Right forelimb (tissue), 1 donor: ENCODE measurements at regions not wholly inside any gene's neighbourhood (a gene's known extent, or its start where the extent isn't known, plus 50 kb on each side); places are given as distances from the start of the nearest gene placed in this dataset.
"Not testable (repeated sequence)": the region's sequence is repeated elsewhere in the genome, so short reads cannot be mapped to it uniquely, and the experiment has no call there.

Experiments
- DNase-seq: peaks from one replicate; pipeline ENCODE4 v3.0.0-alpha.2; 2018

- DNase-seq: no peak
Observed at GRCh38 chr11:87743007-87743406, 432.2 kb downstream of the RAB38 start.

GRCh38 chr11:87740968-87741367, 434.3 kb downstream of the RAB38 start:
- no peak for DNase-seq

- DNase-seq: no peak
Observed at GRCh38 chr11:87740451-87740850, 434.8 kb downstream of the RAB38 start.

- DNase-seq: no peak
Observed at GRCh38 chr11:87739766-87740165, 435.5 kb downstream of the RAB38 start.

- DNase-seq: no peak
Observed at GRCh38 chr11:87739261-87739660, 436.0 kb downstream of the RAB38 start.

- no peak for DNase-seq
Observed at GRCh38 chr11:87736928-87737327, 438.3 kb downstream of the RAB38 start.

GRCh38 chr11:87726506-87726905, 448.7 kb downstream of the RAB38 start:
- DNase-seq: no peak

GRCh38 chr11:87724358-87724757, 450.9 kb downstream of the RAB38 start:
- DNase-seq: no peak

- DNase-seq: no peak
Observed at GRCh38 chr11:87722756-87723565, 452.3 kb downstream of the RAB38 start.

- no peak for DNase-seq
Observed at GRCh38 chr11:87719326-87720073, 455.7 kb downstream of the RAB38 start.

GRCh38 chr11:87712802-87713202, 462.4 kb downstream of the RAB38 start:
- no peak for DNase-seq

- no peak for DNase-seq
Observed at GRCh38 chr11:87712391-87712790, 462.9 kb downstream of the RAB38 start.

- DNase-seq: not testable (repeated sequence)
Observed at GRCh38 chr11:87703589-87703988, 471.7 kb downstream of the RAB38 start.

GRCh38 chr11:87675993-87676392, 499.2 kb downstream of the RAB38 start:
- DNase-seq: no peak

GRCh38 chr11:87666730-87667129, 508.5 kb downstream of the RAB38 start:
- DNase-seq: no peak

GRCh38 chr11:87662287-87662686, 513.0 kb downstream of the RAB38 start:
- DNase-seq: no peak

GRCh38 chr11:87660926-87661660, 514.1 kb downstream of the RAB38 start:
- no peak for DNase-seq

GRCh38 chr11:87659807-87660206, 515.4 kb downstream of the RAB38 start:
- DNase-seq: no peak

- DNase-seq: no peak
Observed at GRCh38 chr11:87645626-87646025, 529.6 kb downstream of the RAB38 start.

GRCh38 chr11:87639753-87640364, 535.4 kb downstream of the RAB38 start:
- no peak for DNase-seq

GRCh38 chr11:87635001-87635400, 540.2 kb downstream of the RAB38 start:
- DNase-seq: no peak

GRCh38 chr11:87634331-87634730, 540.9 kb downstream of the RAB38 start:
- no peak for DNase-seq

- DNase-seq: no peak
Observed at GRCh38 chr11:87628957-87629356, 546.3 kb downstream of the RAB38 start.
